A673 (cell line): ENCODE measurements at regions not wholly inside any gene's neighbourhood (a gene's known extent, or its start where the extent isn't known, plus 50 kb on each side); places are given as distances from the start of the nearest gene placed in this dataset.

Source experiments
- EZH2 ChIP-seq: fragments of 200-600 bp; sonication (generic); IDR thresholded peaks from 2 replicates; pipeline ENCODE4 v1.6.1; 2017; ENCODE audit warnings: borderline replicate concordance, low read depth, mild to moderate bottlenecking, mixed read lengths, antibody characterized with exemption, low read length; ENCODE audit not compliant: poor library complexity, severe bottlenecking
- TF ChIP-seq, protein P1 (sequence below): fragments of 300-800, 200-600 bp; sonication (generic); conservative IDR thresholded peaks from 2 replicates; pipeline ENCODE4 v1.5.1; 2017; ENCODE audit warnings: low read depth, mild to moderate bottlenecking, antibody characterized with exemption, low read length, moderate library complexity, mixed read lengths

DNA sequence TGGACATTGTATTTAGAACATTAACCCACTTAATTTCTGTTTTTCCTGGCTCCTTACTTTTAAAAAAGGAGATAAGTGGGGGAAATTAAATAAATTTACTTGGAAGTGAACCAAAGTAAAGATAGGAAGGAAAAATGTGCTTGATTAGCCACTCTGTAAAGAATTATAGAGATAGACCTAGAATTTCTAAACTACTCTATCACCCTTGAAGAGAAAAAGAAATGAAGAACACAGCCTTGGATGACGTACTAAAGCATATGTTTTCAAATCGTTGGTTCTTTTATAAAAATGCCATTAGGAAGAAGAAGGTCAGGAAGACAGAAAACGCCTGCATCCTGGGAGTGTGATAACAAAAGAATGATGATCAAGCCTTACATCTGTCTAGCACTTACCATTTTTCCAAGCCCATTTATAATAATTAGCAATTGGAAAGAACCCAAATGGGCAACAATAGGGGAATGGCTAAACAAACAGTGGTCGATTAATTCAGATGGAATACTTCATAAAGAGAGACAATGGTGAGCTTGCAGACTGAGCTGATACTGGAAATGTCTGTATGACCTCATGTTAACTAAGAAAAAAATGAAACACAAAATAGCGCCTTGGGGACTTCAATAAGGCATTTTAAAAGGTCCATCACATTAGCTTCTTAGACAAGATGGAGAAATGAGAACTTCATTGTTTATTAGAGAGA is 81.0 kb upstream of the LRRC55 start:
- TF ChIP-seq, protein P1, sequence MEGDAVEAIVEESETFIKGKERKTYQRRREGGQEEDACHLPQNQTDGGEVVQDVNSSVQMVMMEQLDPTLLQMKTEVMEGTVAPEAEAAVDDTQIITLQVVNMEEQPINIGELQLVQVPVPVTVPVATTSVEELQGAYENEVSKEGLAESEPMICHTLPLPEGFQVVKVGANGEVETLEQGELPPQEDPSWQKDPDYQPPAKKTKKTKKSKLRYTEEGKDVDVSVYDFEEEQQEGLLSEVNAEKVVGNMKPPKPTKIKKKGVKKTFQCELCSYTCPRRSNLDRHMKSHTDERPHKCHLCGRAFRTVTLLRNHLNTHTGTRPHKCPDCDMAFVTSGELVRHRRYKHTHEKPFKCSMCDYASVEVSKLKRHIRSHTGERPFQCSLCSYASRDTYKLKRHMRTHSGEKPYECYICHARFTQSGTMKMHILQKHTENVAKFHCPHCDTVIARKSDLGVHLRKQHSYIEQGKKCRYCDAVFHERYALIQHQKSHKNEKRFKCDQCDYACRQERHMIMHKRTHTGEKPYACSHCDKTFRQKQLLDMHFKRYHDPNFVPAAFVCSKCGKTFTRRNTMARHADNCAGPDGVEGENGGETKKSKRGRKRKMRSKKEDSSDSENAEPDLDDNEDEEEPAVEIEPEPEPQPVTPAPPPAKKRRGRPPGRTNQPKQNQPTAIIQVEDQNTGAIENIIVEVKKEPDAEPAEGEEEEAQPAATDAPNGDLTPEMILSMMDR: no peak
- TF ChIP-seq EZH2: no peak
